Keratinocyte (primary cell): ENCODE measurements at regions not wholly inside any gene's neighbourhood (a gene's known extent, or its start where the extent isn't known, plus 50 kb on each side); places are given as distances from the start of the nearest gene placed in this dataset.

Source experiments
- DNase-seq: peaks from one replicate; pipeline ENCODE4 v3.0.0-alpha.2; 2011; ENCODE audit warnings: low read depth, missing footprints, low spot score
- FAIRE-seq: peaks from 2 replicates; lab custom pipeline; 2011; peaks lifted over from hg19 to GRCh38; lab: Jason Lieb, UNC
- H2AFZ ChIP-seq: 2 replicates; pipeline ENCODE4 v1.6.0; 2012; ENCODE audit warnings: low read length, control low read depth, inconsistent platforms; ENCODE audit not compliant: control insufficient read depth
- H3K27ac ChIP-seq: 2 replicates; pipeline ENCODE4 v1.5.1; 2011; ENCODE audit warnings: low read length; ENCODE audit not compliant: control insufficient read depth, insufficient read depth
- H3K27me3 ChIP-seq: 3 replicates; pipeline ENCODE4 v1.6.0; 2011; ENCODE audit warnings: low read length; ENCODE audit not compliant: control insufficient read depth, insufficient read depth; ENCODE audit errors: extremely low read depth
- H3K36me3 ChIP-seq, 2 experiments: 2 replicates in 1 of 2; 3 replicates in 1 of 2; pipeline ENCODE4 v1.5.1; 2011; ENCODE audit warnings: low read length in 2 of 2, mild to moderate bottlenecking in 1 of 2; ENCODE audit not compliant: control insufficient read depth in 2 of 2, insufficient read depth in 2 of 2; ENCODE audit errors: extremely low read depth in 1 of 2
- H3K4me1 ChIP-seq: 3 replicates; pipeline ENCODE4 v1.5.1; 2011; ENCODE audit warnings: low read length; ENCODE audit not compliant: control insufficient read depth, insufficient read depth; ENCODE audit errors: extremely low read depth
- H3K4me2 ChIP-seq: 3 replicates; pipeline ENCODE4 v1.6.0; 2011; ENCODE audit warnings: low read depth, low read length; ENCODE audit not compliant: control insufficient read depth, insufficient read depth; ENCODE audit errors: extremely low read depth
- H3K4me3 ChIP-seq, 3 experiments: fragments of 200-600 bp in 1 of 3; sonication (generic) in 1 of 3; 2 replicates in 2 of 3; 3 replicates in 1 of 3; pipeline ENCODE4 v1.5.1; 2011 to 2016; ENCODE audit warnings: low read length in 3 of 3, mild to moderate bottlenecking in 3 of 3, control low read depth in 2 of 3, inconsistent platforms in 1 of 3, low read depth in 1 of 3, mixed read lengths in 1 of 3, mixed run types in 1 of 3, moderate library complexity in 1 of 3; ENCODE audit not compliant: control insufficient read depth in 2 of 3, insufficient read depth in 2 of 3; ENCODE audit errors: extremely low read depth in 1 of 3
- H3K79me2 ChIP-seq: 2 replicates; pipeline ENCODE4 v1.6.0; 2012; ENCODE audit warnings: low read length; ENCODE audit not compliant: control insufficient read depth, insufficient read depth
- H3K9ac ChIP-seq: 3 replicates; pipeline ENCODE4 v1.6.0; 2011; ENCODE audit warnings: low read length; ENCODE audit not compliant: control insufficient read depth, insufficient read depth; ENCODE audit errors: extremely low read depth
- H3K9me1 ChIP-seq: 3 replicates; pipeline ENCODE4 v1.6.0; 2011; ENCODE audit warnings: low read length; ENCODE audit not compliant: control insufficient read depth, insufficient read depth; ENCODE audit errors: extremely low read depth
- H3K9me3 ChIP-seq: 2 replicates; pipeline ENCODE4 v1.5.1; 2012; ENCODE audit warnings: low read depth, low read length; ENCODE audit not compliant: control insufficient read depth
- H4K20me1 ChIP-seq: 3 replicates; pipeline ENCODE4 v1.6.0; 2011; ENCODE audit warnings: low read length; ENCODE audit not compliant: control insufficient read depth, insufficient read depth; ENCODE audit errors: extremely low read depth
- CTCF ChIP-seq, 3 experiments: IDR thresholded peaks in 1 of 3; conservative IDR thresholded peaks in 1 of 3; optimal IDR thresholded peaks in 1 of 3; 2 replicates in 2 of 3; 3 replicates in 1 of 3; pipeline versions ENCODE3 to v1.5.1; 2011; ENCODE audit warnings: low read length in 3 of 3, mild to moderate bottlenecking in 3 of 3, moderate library complexity in 2 of 3, control low read depth in 1 of 3, inconsistent platforms in 1 of 3; ENCODE audit not compliant: insufficient read depth in 2 of 3; ENCODE audit errors: extremely low read depth in 1 of 3
- EZH2 ChIP-seq: IDR thresholded peaks from one replicate; pipeline ENCODE4 v1.6.1; 2012; ENCODE audit warnings: inconsistent platforms, mild to moderate bottlenecking, low read length, moderate library complexity
- dilution Hi-C: fragments of 300-500 bp; cut with MboI; formaldehyde crosslinking; loops from one replicate; pipeline ENCODE4 v1.7.0; 2020; ENCODE audit warnings: low sequenced_read_pairs; ENCODE audit not compliant: extremely low pct_ligation_motif_present

- Histone ChIP-seq H2AFZ (no peak overlapping the region), H3K4me2 (no peak overlapping the region), H3K9me1 (no peaks in the 10 kb centered on the region), H3K27ac (no peak overlapping the region), H3K9ac (no peak overlapping the region), H3K36me3 (no peaks in the 10 kb centered on the region), H3K9me3 (no peaks in the 10 kb centered on the region), H3K4me1 (no peaks in the 10 kb centered on the region), H4K20me1 (no peaks in the 10 kb centered on the region), H3K27me3 (no peaks in the 10 kb centered on the region), H3K79me2 (no peaks in the 10 kb centered on the region), H3K4me3 (no peak overlapping the region)
- DNase-seq (no peak), FAIRE-seq (no peak)
- dilution Hi-C loops = no loop called here
- TF ChIP-seq CTCF (optimal IDR thresholded peaks at IDR 0.05 in 1 of 3, IDR thresholded peaks at IDR 0.05 in 1 of 3, conservative IDR thresholded peaks at IDR 0.05 in 1 of 3; ENCODE audit: extremely low read depth in 1 of 3, insufficient read depth in 2 of 3, low read length in 3 of 3) (no peak), EZH2 (no peak)
Observed at GRCh38 chr2:44102790-44103562, 65.7 kb upstream of the PPM1B start.

GRCh38 chr2:44103639-44104038, 65.0 kb upstream of the PPM1B start:
- no peaks in the 10 kb centered on the region for H4K20me1 ChIP-seq
- no peak overlapping the region for H3K4me3 ChIP-seq
- H3K9me1 ChIP-seq = no peaks in the 10 kb centered on the region
- no peaks in the 10 kb centered on the region for H3K9me3 ChIP-seq
- H3K9ac ChIP-seq = no peak overlapping the region
- H3K4me2 ChIP-seq = no peak overlapping the region
- FAIRE-seq = no peak
- DNase-seq = no peak
- no peaks in the 10 kb centered on the region for H3K4me1 ChIP-seq
- no peak overlapping the region for H3K27ac ChIP-seq
- no peak for TF ChIP-seq EZH2
- TF ChIP-seq CTCF (optimal IDR thresholded peaks at IDR 0.05 in 1 of 3, IDR thresholded peaks at IDR 0.05 in 1 of 3, conservative IDR thresholded peaks at IDR 0.05 in 1 of 3; ENCODE audit: extremely low read depth in 1 of 3, insufficient read depth in 2 of 3, low read length in 3 of 3) = no peak
- no peaks in the 10 kb centered on the region for H3K27me3 ChIP-seq
- no peak overlapping the region for H2AFZ ChIP-seq
- no peaks in the 10 kb centered on the region for H3K36me3 ChIP-seq
- dilution Hi-C loops = no loop called here
- no peaks in the 10 kb centered on the region for H3K79me2 ChIP-seq
